Cardiac muscle cell (in vitro differentiated cells and primary cell): ENCODE measurements at regions not wholly inside any gene's neighbourhood (a gene's known extent, or its start where the extent isn't known, plus 50 kb on each side); places are given as distances from the start of the nearest gene placed in this dataset.
"Not testable (repeated sequence)": the region's sequence is repeated elsewhere in the genome, so short reads cannot be mapped to it uniquely, and the experiment has no call there.

ENCODE experiments used
- DNase-seq, 2 donors: peaks; one replicate each; pipeline versions ENCODE4 v3.0.0 to v3.0.0-alpha.2; 2010 to 2017; ENCODE audit warnings: low read depth in 1 of 2, low spot score in 1 of 2
- H3K27ac ChIP-seq: fragments of 200-600 bp; sonication (generic); 2 replicates; pipeline ENCODE4 v1.5.1; 2016
- H3K27me3 ChIP-seq: fragments of 200-600 bp; sonication (generic); 2 replicates; pipeline ENCODE4 v1.6.0; 2016; ENCODE audit warnings: control low read depth
- H3K36me3 ChIP-seq: fragments of 200-600 bp; sonication (generic); 2 replicates; pipeline ENCODE4 v1.5.1; 2016; ENCODE audit warnings: control low read depth
- H3K4me1 ChIP-seq: fragments of 200-600 bp; sonication (generic); 2 replicates; pipeline ENCODE4 v1.8.1; 2017; ENCODE audit warnings: low read depth, mild to moderate bottlenecking, mixed run types
- H3K4me3 ChIP-seq: fragments of 200-600 bp; sonication (generic); 2 replicates; pipeline ENCODE4 v1.5.1; 2016; ENCODE audit warnings: mild to moderate bottlenecking
- H3K9me3 ChIP-seq: fragments of 200-600 bp; sonication (generic); 2 replicates; pipeline ENCODE4 v1.5.1; 2017; ENCODE audit warnings: low read depth, mild to moderate bottlenecking, control low read depth
- TF ChIP-seq, protein P1 (sequence below): IDR thresholded peaks from 2 replicates; pipeline ENCODE4 v1.5.1; 2012; ENCODE audit warnings: low read depth, mild to moderate bottlenecking, low read length

- Histone ChIP-seq H3K4me3 (no peak overlapping the region), H3K36me3 (no peaks in the 10 kb centered on the region), H3K9me3 (no peaks in the 10 kb centered on the region), H3K4me1 (no peaks in the 10 kb centered on the region), H3K27me3 (no peaks in the 10 kb centered on the region), H3K27ac (no peak overlapping the region)
- DNase-seq, result no peak
- TF ChIP-seq, protein P1, sequence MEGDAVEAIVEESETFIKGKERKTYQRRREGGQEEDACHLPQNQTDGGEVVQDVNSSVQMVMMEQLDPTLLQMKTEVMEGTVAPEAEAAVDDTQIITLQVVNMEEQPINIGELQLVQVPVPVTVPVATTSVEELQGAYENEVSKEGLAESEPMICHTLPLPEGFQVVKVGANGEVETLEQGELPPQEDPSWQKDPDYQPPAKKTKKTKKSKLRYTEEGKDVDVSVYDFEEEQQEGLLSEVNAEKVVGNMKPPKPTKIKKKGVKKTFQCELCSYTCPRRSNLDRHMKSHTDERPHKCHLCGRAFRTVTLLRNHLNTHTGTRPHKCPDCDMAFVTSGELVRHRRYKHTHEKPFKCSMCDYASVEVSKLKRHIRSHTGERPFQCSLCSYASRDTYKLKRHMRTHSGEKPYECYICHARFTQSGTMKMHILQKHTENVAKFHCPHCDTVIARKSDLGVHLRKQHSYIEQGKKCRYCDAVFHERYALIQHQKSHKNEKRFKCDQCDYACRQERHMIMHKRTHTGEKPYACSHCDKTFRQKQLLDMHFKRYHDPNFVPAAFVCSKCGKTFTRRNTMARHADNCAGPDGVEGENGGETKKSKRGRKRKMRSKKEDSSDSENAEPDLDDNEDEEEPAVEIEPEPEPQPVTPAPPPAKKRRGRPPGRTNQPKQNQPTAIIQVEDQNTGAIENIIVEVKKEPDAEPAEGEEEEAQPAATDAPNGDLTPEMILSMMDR, result no peak
Measured at GRCh38 chr2:240384711-240385450, 50.6 kb upstream of the GPC1 start.

DNA sequence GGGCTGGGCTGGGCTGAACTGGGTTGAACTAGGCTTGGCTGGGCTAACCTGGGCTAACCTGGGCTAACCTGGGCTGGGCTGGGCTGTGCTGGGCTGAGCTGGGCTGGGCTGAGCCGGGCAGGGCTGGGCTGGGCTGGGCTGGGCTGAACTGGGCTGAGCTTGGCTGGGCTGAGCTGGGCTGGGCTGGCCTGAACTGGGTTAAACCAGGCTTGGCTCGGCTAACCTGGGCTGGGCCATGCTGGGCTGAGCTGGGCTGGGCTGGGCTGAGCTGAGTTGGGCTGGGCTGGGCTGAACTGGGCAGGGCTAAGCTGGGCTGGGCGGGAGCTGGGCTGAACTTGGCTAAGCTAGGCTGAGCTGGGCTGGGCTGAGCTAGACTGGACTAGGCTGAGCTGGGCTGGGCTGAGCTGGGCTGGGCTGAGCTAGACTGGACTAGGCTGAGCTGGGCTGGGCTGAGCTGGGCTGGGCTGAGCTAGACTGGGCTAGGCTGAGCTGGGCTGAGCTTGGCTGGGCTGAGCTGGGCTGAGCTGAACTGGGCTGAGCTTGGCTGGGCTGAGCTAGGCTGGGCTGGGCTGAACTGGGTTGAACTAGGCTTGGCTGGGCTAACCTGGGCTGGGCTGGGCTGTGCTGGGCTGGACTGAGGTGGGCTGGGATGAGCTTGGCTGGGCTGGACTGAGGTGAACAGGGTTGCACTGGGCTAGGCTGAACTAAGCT, 49.9 kb upstream of the GPC1 start:
- not testable (repeated sequence) for H3K4me1 ChIP-seq, H3K27ac ChIP-seq, H3K36me3 ChIP-seq, H3K4me3 ChIP-seq, H3K27me3 ChIP-seq, H3K9me3 ChIP-seq, DNase-seq
